Kidney (tissue), 13 donors: ENCODE measurements at regions not wholly inside any gene's neighbourhood (a gene's known extent, or its start where the extent isn't known, plus 50 kb on each side); places are given as distances from the start of the nearest gene placed in this dataset.

Experiments used
- DNase-seq, 5 donors: peaks; one replicate each; pipeline ENCODE4 v3.0.0-alpha.2; 2013 to 2020
- FAIRE-seq: peaks from 2 replicates; lab custom pipeline; 2012; peaks lifted over from hg19 to GRCh38; lab: Jason Lieb, UNC
- H3K27ac ChIP-seq, 2 donors: one replicate each; pipeline ENCODE4 v1.7.0; 2013; ENCODE audit warnings: low read depth in 2 of 2, low read length in 2 of 2, inconsistent platforms in 1 of 2
- H3K27me3 ChIP-seq: one replicate; pipeline ENCODE4 v1.7.1; 2013; ENCODE audit warnings: low read length, inconsistent platforms; ENCODE audit not compliant: control insufficient read depth, insufficient read depth
- H3K36me3 ChIP-seq, 3 donors: one replicate each; pipeline versions ENCODE4 v1.7.0 to v1.7.1; 2013; ENCODE audit warnings: low read length in 3 of 3, control low read depth in 1 of 3, inconsistent platforms in 1 of 3; ENCODE audit not compliant: insufficient read depth in 3 of 3, control insufficient read depth in 2 of 3
- H3K4me1 ChIP-seq, 3 donors: one replicate each; pipeline versions ENCODE4 v1.7.0 to v1.7.1; 2013; ENCODE audit warnings: low read length in 3 of 3, inconsistent platforms in 1 of 3, low read depth in 1 of 3; ENCODE audit not compliant: control insufficient read depth in 2 of 3, insufficient read depth in 2 of 3
- H3K4me3 ChIP-seq, 3 donors: one replicate each; pipeline versions ENCODE4 v1.7.0 to v1.8.1; 2013; ENCODE audit warnings: low read length in 3 of 3, control low read depth in 1 of 3, inconsistent platforms in 1 of 3
- H3K9ac ChIP-seq, 3 donors: one replicate each; pipeline versions ENCODE4 v1.7.0 to v1.7.1; 2013; ENCODE audit warnings: low read length in 3 of 3, control low read depth in 1 of 3, inconsistent platforms in 1 of 3
- H3K9me3 ChIP-seq, 3 donors: one replicate each; pipeline versions ENCODE4 v1.7.0 to v1.7.1; 2013; ENCODE audit warnings: low read length in 3 of 3, control low read depth in 1 of 3, inconsistent platforms in 1 of 3; ENCODE audit not compliant: control insufficient read depth in 2 of 3, insufficient read depth in 1 of 3
- intact Hi-C: fragments of 100-400 bp; cut with DNase I; formaldehyde crosslinking; loops from one replicate; pipeline ENCODE4 v1.11.1; 2022
- TF ChIP-seq, protein P1 (sequence below): IDR thresholded peaks from 3 replicates; pipeline ENCODE4 v1.5.1; 2012; ENCODE audit warnings: mild to moderate bottlenecking, moderate library complexity, borderline replicate concordance; ENCODE audit not compliant: insufficient read depth; ENCODE audit errors: extremely low read depth
- donor health status: control.
- donor health status: control.
- donor health status: control.
- donor health status: control.
- donor health status: control.
- donor health status: DM: yes; HTN: yes; CAD: no.
- donor health status: Normal renal cell carcinoma (clear cell type).

DNA sequence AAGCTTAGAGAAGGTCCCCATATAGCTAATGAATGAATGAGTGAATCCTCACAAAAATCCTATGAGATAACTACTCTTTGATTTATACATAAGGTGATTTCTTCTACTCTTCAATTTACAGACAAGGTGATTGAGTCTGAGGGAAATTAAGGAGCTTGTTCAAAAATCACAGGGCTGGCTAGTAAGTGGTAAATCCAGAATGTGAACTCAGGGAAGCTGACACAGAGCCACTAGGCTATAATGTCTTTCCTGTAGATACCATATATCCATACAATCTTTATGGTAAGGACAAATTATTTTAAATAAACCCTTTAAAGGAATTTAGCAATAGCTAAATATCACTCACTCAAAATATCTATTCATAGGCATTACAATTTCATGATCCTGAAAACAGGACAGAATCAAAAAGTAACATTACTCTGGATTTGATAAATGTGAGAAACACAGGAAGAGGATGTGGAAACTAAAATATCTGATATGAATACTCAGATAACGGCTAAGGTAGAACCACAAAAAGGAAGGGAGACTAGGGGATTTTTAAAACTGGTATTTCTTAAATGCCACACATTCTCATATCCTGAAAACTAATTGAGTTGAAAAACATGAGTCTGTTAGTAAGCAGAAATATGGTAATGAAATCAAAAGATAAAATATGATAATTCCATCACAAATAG lies 108.2 kb downstream of the NBPF12 start:
- H3K9me3 ChIP-seq, result no peaks in the 10 kb centered on the region
- H3K27ac ChIP-seq, result no peak overlapping the region
- H3K9ac ChIP-seq, result no peak overlapping the region
- TF ChIP-seq, protein P1, sequence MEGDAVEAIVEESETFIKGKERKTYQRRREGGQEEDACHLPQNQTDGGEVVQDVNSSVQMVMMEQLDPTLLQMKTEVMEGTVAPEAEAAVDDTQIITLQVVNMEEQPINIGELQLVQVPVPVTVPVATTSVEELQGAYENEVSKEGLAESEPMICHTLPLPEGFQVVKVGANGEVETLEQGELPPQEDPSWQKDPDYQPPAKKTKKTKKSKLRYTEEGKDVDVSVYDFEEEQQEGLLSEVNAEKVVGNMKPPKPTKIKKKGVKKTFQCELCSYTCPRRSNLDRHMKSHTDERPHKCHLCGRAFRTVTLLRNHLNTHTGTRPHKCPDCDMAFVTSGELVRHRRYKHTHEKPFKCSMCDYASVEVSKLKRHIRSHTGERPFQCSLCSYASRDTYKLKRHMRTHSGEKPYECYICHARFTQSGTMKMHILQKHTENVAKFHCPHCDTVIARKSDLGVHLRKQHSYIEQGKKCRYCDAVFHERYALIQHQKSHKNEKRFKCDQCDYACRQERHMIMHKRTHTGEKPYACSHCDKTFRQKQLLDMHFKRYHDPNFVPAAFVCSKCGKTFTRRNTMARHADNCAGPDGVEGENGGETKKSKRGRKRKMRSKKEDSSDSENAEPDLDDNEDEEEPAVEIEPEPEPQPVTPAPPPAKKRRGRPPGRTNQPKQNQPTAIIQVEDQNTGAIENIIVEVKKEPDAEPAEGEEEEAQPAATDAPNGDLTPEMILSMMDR, result no peak
- no peaks in the 10 kb centered on the region for H3K36me3 ChIP-seq
- DNase-seq (no peak), FAIRE-seq (no peak)
- no peak overlapping the region for H3K4me3 ChIP-seq
- H3K27me3 ChIP-seq, result no peaks in the 10 kb centered on the region
- intact Hi-C loops, result no loop called here
- H3K4me1 ChIP-seq, result no peaks in the 10 kb centered on the region
